ENCODE measurements at regions not wholly inside any gene's neighbourhood (a gene's known extent, or its start where the extent isn't known, plus 50 kb on each side); places are given as distances from the start of the nearest gene placed in this dataset.
"Not testable (repeated sequence)": the region's sequence is repeated elsewhere in the genome, so short reads cannot be mapped to it uniquely, and the experiment has no call there.

DNA sequence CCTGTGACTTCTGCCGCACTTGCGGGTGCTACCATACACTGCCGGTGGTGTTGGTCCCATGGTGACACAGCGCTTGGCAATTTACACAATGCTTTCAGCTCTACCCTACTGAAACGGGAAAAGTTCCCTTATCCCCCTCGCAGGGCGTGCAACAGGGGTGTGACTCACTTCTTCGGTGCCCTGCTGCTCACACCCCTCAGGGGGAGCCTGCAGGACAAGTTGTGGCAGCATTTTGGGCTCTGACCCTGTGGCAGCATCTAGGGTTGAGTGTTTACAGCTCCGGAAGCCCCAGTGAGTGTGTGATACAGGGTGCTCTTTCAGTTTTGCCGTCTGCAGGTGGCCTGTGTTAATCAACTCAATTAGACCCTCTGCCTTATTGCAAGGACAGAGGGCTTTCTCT is 324.7 kb upstream of the RGMA start:
- DNase-seq = no peak

DNA sequence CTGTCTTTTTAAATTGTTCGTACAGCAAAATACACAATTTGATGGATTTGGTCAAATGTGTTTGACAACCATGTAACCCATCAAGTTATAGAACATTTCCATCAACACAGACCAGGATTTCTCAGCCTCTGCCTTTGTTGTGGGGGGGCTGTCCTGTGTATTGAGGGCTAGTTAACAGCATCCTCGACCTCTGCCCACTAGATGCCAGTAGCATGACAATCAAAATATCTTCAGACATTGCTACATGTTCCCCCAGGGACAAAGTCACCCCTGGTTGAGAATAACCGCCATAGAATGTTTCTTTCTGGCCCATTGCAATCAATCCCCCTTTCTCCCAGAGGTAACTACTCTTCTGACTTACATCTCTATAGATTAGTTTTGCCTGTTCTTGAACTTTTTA is 310.1 kb upstream of the RGMA start:
- DNase-seq = no peak

DNA sequence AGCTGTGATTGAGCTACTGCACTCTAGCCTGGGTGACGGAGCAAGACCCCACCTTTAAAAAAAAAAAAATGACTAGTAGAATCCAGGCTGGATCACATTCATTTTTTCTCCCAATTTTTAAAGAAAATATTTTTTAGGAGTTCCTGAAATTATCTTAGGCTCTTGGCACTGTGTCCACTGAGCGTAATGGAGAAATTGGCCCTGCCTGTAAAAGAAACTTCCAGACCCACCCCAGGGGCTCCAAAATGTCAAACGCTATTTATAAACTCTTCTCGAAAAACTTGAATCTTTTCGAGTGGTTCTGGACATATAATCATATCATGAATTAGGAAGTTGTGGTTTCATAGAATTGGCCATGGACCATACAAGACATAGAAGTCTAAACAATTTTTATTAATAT is 300.2 kb upstream of the RGMA start:
- no peak for DNase-seq

DNA sequence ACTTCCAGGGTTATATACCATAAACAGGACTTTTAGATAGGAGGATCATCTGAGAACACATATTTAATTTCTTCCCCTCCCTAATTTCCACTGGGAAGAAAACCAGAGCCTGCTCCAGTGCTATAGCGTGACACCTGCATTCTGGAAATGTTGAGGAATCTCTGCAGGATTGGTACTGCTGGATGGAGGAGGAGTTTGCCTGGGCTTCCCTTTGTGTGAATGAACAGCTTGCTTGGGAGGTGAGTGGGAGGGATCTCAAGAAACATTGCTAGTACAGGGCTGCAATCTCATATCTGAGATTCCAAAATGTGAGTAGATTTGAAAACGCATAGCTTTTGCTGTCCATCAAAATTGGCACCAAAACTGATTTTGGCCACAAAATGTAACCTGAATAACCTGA is 295.9 kb upstream of the RGMA start:
- no peak for DNase-seq

DNA sequence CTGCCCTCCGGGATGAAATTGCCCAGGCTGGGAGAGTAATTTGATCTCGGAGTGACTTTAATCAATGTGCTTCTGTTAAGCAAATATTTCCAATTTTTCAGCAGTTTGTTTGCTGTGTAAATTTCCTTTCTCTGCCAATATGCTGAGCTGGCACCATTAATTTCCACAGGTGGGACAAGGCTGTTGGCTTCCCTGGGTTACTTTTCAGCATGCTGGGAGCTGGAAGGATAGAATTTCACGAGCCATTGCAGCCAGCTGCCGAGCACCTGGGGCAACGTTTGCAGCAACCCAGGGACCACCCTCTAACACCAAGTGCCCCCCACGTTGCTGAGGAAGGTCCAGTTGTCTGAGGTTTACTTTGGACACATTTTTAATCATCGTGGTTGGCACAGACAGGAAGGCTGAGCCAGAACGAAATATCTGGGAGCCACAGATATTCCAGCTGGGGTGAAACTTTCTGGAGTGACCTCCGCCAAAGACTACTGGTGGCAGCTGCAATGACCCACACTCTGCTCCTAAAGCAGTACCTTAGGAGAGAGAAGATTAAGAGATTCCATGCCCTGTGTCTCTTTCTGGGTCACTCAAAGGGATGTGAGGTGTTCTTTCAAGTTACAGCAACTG is 293.3 kb upstream of the RGMA start:
- no peak for DNase-seq

DNA sequence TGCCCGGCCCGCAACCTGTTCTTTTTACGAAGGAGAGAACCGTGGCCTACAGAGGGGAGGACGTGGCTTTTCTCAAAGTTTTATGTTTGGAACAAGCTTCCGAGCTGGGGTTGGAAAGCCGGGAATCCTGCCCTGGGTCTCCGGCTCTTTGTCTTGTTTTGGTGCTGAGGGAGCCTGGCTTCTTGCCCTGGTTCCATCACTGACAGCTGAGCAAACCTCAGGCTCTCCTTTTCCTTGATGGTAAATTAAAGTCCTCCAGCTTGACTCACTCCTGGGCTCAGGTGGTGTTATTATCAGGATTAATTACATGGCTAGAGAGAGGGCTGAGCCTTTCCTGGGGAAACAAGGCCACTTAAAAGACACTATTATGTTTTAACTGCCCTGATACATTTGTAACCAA is 289.5 kb upstream of the RGMA start:
- no peak for DNase-seq

DNA sequence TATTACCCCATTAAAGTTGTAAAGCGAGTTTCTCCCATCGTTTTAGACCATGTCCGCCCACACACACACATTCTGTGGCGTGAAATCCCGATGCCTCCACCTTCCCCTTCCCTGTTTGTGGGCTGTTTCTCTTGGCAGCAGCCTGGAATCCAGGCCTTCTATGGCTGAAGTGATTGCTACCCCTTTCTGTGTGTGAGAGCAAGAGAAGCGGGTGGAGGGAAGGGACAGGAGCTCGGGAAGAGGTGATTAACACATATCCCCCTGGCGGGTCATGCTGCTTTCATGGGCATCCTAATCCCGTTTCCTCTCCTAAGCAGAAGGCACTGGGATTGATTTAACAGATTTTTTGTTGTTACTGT is 283.8 kb upstream of the RGMA start:
- DNase-seq = no peak

DNA sequence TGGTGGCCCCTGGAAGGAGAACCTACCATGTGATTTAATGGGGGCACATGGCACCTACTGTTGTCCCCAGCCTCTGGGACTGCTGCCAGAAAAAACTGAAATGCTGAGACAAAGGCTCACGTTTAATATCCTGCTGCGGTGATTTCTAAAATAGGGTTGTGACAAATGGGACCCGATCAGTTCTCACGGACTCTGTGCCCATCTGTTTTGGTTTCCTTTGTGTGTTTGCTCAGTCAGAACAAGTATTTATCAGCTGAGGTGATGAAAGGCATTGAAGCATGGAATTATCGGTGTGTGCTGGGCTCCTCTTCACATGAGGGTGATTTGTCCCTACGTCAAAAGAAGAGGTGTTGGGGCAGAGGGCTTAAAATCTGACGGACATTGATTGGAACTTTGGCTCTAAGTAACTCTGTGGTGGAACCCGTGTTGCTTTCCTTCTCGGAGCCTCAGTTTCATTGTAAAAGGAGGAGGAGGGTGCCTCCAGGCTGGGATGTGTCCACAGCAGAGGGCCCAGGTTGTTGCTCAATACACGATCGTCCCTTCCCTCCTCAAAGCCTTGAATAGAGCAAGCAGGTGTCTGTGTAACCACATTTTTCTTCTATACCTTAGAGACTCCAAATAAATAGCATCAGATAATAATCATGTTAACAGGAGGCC is 283.3 kb upstream of the RGMA start:
- DNase-seq = no peak

DNA sequence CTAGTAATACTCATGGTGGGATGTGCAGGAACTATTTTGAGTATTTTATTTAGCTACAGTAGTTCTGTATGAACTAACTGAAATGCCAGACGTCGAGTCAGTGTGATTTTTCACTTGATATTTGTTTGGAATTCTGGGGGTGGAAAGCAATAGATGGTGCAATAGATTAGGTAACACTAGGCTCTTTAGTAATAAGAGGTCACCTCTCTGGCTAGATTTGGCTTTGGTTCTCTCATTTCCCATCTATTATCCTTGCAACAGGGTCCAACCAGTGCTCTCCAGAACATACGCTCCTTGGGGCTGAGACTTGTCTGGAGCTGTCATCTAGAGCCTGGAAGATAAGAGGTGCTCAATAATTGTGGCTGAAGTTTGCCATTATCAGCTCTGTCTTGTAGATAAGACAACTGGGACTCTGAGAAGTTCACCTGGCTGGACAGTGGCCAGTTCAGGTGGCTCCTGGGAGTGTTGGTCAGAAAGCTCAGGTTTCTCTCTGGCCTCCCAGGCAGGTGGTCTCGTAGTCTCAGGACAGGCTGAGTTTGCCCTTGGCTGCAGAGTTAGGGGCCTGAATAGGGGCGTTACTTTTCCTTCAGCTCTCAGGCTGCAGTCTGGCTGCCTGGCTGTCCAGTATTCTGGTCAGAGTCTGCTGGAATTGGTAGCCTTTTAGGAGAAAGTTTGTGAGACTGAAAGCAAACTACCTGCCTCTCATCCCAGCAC is 277.5 kb upstream of the RGMA start:
- no peak for DNase-seq

DNA sequence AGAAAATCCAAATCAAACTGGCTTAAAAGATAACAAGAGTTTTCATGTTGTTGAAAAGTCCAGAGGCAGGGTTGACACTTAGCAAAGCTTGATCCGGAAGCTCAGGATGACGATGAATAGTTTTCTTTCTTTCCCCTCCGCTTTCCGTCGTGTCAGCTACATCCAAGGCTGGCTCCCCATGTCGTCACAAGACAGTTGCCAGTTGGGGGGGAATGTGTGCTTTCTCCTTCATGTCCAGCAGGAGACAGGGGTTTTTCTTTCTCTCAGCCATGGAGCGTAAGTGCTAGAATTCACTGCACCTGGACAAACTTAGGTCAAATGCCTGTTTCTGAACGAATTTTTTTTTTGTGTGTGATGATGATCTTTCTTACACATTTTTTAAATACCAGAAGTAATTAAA is 273.8 kb upstream of the RGMA start:
- no peak for DNase-seq

DNA sequence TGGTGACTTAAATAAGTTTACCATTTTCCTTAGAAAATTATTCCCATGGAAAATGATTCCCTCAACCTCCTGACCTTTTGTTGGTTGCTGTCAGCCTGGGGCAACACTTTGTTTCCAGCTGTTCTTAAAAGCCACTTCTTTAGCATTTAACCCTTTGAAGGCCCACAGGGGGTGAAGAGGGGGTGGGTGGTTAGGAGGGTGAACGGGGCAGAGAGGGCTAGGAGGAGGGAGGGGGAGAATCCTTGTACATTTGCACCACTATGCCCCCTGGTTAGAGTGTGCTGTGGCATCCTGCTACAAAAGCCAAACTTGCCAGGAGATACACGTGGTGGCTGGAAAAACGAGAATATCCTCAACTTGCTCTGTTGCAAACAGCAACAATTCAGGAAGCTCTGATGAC is 273.2 kb upstream of the RGMA start:
- no peak for DNase-seq

DNA sequence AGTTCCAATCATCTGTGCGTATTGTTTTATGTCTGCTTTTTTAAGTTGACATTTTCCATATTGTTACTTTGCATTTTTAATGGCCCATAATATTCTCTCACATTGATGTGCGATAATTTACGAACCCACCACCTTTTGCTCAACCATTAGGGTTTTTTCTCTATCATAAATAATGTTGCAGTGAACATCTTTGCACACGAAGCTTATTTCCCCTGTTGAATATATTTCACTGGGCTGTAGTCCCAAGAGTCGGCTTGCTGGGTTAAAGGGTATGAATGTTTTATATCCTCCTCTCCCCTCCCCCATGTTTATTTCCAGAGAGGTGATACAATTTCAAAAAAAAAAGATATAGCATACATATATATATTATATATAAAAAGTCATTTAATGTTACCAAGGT is 272.7 kb upstream of the RGMA start:
- no peak for DNase-seq

DNA sequence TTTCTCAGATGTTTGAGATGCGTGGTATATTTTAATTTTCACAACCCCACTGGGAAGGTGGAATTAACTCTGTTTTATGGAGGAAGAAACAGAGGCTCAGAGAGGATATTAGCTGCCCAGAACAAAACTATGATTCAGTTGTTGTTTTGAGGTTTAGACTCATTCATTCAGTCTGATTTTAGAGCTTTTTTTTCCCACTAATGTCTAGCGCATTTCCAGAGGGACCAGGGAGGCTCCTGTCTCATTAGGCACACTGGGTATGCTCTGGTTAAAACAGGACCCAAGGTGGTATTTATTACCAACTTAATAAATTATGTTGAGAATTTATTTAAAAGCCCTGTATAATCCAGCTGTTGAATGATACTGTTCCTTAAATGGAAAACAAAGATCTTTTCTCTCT is 272.0 kb upstream of the RGMA start:
- DNase-seq = no peak

DNA sequence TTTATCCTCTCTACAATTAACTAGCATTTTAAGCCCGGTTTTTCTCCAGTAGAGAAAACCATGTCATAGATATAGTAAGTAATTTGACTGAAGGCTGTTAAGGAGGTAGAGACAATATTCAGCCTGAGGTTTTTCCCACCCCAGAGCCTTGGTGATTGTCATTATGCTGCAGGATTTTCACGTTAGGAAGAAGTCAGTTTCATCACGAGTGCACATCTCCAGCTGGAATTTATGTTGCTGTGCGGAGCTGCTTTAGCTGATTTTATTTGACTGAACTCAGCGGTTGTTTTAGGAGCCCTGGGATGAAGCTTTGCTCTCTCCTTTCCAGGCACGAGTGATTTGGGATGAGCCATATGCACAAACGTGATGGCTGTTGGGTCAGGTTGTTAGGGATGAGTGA is 271.3 kb upstream of the RGMA start:
- no peak for DNase-seq

DNA sequence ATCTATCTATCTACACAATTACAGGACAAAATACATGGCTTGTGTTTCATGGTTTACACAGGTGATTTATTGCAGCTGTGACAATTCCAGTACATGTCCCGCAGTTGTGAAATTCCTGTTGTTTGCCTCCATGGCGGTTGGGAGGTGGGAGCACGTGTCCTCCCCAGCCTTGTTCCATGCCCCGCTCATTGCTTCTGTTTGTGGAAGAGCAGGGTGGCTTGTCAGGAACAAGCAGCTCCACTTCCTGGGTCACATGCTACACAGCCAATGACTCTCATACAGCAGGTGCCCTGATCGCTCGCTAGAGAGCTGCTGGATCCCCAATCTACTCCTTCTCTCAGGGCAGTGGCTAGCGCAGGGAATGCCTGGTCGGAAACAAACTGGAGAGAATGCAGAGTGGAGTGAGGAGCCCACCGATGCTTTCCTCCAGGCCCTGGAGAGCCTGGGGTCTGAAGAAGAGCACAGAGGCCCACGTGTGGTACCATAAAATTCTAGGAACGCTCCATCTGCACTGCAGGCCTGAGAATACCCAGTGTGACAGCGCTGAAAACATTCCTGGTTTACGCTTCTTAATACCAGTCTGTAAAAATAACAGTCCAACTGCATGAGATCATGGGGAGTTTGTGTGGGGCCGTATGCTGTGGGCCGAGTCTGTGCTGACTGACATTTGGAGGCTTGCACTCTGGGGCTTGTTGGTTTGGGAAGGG is 270.6 kb upstream of the RGMA start:
- no peak for DNase-seq

DNA sequence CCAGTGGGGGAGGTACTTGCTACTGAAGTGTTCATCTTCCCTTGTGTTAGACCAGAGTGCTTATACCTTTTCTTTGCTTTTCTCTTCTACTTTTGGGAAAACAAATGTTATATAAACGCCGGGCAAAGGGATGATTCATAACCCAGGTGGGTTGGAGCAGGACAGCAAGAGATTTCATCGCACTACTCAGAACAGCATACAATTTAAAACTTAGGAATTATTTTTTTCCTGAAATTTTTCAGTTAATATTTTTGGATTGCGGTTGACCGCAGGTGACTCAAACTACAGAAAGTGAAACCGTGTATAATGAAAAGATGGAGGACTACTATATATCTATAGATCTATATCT is 270.0 kb upstream of the RGMA start:
- no peak for DNase-seq

DNA sequence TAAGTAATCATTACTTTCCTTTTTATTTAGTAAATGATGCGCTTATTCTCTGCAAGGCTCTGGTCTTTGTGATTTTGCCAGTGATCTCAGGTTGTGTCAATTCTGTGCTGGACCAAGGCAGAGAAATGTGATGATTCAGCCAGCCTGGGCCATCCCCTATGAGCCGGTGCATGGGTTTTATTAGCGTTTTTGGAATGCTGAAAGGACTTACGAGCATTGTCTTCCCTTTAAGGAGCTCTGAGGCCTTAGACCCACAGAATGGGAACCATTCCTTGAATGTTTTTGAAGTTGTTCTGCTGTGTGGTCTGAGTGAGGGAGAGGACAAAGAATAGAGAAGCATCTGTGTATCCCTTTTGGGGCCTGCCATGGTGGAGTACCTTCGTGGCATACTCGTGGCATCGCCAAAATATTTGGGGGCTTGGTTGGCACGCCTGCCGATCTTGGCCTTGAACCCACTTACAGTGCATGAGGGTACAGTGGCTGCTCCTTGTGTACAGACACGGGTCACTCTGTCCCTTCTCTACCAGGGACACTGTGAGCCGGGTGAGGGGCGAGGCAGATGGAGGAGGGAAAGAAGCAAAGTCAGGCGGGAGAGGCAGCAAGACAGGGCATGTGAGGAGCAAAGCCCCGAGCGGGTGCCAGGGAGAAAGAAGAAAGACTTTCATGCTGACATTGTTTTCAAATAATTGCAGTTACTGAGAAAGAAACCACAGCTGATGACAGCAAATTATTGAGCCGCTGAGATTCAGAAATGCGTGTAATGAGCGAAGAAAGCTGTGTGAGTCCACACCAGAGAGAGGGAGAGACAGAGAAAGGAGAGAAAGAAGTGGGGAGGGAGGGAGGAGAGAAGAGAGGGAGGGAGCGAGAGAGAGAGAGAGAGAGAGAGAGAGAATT is 269.4 kb upstream of the RGMA start:
- no peak for DNase-seq

DNA sequence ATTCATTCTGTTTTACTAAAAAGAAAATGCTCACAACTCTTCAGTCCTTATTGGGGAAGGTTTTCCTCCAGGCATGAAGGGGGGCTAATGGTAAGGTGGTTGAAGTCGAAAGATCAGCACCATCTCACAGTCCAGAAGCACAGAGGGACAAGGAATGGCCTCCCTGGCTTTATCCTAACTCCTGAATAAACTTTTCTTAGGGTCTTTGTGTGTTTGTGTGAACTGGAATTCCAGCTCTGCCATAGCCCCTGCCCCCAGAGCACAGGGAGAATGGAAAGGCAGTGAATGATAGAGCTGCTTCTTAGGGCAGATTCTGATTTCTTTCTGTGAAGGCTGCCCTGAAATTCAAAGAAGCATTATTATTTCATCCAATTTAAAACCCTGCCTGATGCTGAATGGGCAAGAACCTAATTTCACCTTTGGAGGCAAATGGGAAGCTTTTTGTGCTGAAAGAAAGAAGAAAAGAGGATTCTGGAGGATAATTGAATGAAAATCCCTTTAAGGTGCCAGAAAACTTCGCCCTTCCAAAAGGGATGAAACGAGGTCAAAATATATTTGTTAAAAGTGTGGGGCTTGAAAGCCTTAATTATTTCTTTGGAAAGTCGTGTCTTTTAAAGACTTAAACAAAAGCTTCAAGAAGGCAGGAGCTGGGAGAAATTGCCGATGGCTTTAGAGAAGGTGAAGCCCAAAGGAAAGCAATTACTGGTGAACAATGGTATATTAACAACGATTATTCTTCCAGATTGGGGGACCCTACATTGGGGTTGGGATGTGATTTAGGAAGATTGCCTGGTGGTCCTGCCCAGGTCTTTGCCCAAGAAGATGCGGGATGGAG is 259.9 kb upstream of the RGMA start:
- no peak for DNase-seq

DNA sequence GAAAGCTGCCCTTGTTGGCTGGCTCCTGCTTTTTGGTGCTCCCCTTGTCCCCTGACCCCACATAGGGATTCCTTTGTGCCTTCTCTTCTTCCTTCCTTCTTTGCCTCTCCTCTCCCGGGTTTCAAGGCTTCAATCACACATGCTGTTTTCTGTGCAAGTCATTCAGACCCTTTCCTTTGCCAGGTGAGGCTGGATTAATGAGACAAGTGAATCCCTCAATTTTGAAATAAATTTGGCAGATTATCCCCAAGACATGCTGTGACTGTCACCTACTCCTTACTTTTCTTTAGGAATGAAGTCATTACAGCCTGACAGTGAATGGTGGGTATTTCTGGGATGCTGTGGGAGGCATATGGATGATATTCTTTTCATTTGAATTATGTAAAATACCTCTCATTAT is 259.0 kb upstream of the RGMA start:
- DNase-seq = no peak

DNA sequence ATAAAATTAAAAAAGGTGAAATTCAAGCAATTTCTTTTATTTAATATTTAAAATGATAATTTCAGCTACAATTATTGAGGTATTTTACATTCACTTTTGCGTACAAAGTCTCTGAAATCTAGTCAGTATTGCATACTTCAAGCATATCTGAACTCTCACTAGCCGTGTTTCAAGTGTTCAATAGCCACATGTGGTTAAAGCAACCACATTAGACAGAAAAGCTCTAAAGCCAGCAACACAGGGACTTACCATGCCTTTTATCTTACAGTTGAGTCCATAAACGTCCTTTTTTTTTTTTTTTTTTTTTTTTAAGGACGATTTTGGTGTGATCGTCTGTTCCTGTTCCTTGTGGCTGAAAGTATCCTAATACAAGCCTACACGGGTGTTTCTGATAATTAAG is 257.0 kb upstream of the RGMA start:
- DNase-seq = no peak

DNA sequence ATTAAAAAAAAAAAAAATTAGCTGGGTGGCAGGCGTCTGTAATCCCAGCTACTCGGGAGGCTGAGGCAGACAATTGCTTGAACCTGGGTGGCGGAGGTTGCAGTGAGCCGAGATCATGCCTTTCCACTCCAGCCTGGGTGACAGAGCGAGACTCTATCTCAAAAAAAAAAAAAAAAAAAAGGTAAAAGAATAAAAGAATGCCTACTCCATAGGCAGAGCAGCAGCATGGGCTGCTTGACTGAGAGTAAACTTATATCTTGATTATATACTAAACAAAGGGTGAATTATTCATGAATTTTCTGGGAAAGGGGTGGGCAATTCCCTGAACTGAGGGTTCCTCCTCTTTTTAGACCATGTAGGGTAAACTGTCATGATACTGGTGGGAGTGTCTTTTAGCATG is 254.4 kb upstream of the RGMA start:
- not testable (repeated sequence) for DNase-seq

DNA sequence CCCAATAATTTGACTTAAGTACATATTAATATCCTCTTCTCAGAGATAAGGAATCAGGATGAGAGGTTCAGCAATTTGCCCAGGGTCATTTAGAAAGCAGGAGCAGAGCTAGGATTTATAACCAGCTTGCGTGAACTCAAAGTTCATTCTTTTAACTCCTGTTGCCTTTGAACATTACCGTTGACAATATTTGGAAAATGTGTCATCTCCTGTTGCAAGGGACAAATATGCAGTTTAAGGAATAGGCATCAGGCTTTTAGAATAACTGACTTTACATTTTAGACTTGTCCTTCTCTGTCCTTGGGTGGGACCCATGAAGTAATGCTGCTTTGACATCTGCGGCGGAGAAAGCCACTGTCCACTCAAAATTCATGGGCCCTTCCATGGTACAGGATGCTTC is 252.2 kb upstream of the RGMA start:
- no peak for DNase-seq
